ENCODE measurements at regions not wholly inside any gene's neighbourhood (a gene's known extent, or its start where the extent isn't known, plus 50 kb on each side); places are given as distances from the start of the nearest gene placed in this dataset.

- DNase-seq (no peak), ATAC-seq (no peak)
- no peak for TF ChIP-seq CTCF (IDR thresholded peaks at IDR 0.05)
- 45 to 97% (median 88%) methylated on average over 1 of the region's 1 CpG for WGBS, 3 donors
- Histone ChIP-seq H3K27ac (no peak overlapping the region), H3K4me3 (no peak overlapping the region), H3K9me3 (no peaks in the 10 kb centered on the region), H3K4me1 (peaks cover 11% of the 10 kb centered on the region), H3K27me3 (ENCODE audit: insufficient read depth in 3 of 3, low read length in 2 of 3) (no peaks in the 10 kb centered on the region), H3K36me3 (ENCODE audit: insufficient read depth in 1 of 2, low read depth in 1 of 2) (no peaks in the 10 kb centered on the region)
- intact Hi-C loops (cut with DNase I): no loop called here
Observed at GRCh38 chr20:40894237-40894630, 134.4 kb upstream of the TOP1 start.

- 61 to 67% (median 62%) methylated on average over 3 of the region's 3 CpGs for WGBS, 3 donors
- Histone ChIP-seq H3K36me3 (ENCODE audit: insufficient read depth in 1 of 2, low read depth in 1 of 2) (no peaks in the 10 kb centered on the region), H3K4me1 (peaks cover 11% of the 10 kb centered on the region), H3K9me3 (no peaks in the 10 kb centered on the region), H3K4me3 (no peak overlapping the region), H3K27me3 (ENCODE audit: insufficient read depth in 3 of 3, low read length in 2 of 3) (no peaks in the 10 kb centered on the region), H3K27ac (no peak overlapping the region)
- no peak for ATAC-seq
- no peak for TF ChIP-seq CTCF (IDR thresholded peaks at IDR 0.05)
- intact Hi-C loops (cut with DNase I): no loop called here
- DNase-seq: no peak
Observed at GRCh38 chr20:40895182-40895581, 133.4 kb upstream of the TOP1 start.

- Histone ChIP-seq H3K9me3 (no peaks in the 10 kb centered on the region), H3K36me3 (ENCODE audit: insufficient read depth in 1 of 2, low read depth in 1 of 2) (no peaks in the 10 kb centered on the region), H3K27ac (no peak overlapping the region), H3K27me3 (ENCODE audit: insufficient read depth in 3 of 3, low read length in 2 of 3) (no peaks in the 10 kb centered on the region), H3K4me1 (peaks cover 11% of the 10 kb centered on the region), H3K4me3 (no peak overlapping the region)
- DNase-seq (no peak), ATAC-seq (no peak)
- 65 to 74% (median 68%) methylated on average over 10 of the region's 10 CpGs for WGBS, 3 donors
- no peak for TF ChIP-seq CTCF (IDR thresholded peaks at IDR 0.05)
- intact Hi-C loops (cut with DNase I): no loop called here
Observed at GRCh38 chr20:40896814-40897700, 131.6 kb upstream of the TOP1 start.

- no peak for TF ChIP-seq CTCF (IDR thresholded peaks at IDR 0.05)
- H3K9me3 ChIP-seq: no peaks in the 10 kb centered on the region
- H3K27me3 ChIP-seq (ENCODE audit: insufficient read depth in 3 of 3, low read length in 2 of 3): no peaks in the 10 kb centered on the region
- WGBS, 3 donors: 45 to 55% (median 48%) methylated on average over 2 of the region's 2 CpGs
- intact Hi-C loops (cut with DNase I): no loop called here
- no peaks in the 10 kb centered on the region for H3K4me1 ChIP-seq
- H3K27ac ChIP-seq: no peak overlapping the region
- ATAC-seq (no peak), DNase-seq (no peak)
- no peak overlapping the region for H3K4me3 ChIP-seq
- H3K36me3 ChIP-seq (ENCODE audit: insufficient read depth in 1 of 2, low read depth in 1 of 2): no peaks in the 10 kb centered on the region
Observed at GRCh38 chr20:40899344-40899743, 129.3 kb upstream of the TOP1 start.
